ENCODE measurements at regions not wholly inside any gene's neighbourhood (a gene's known extent, or its start where the extent isn't known, plus 50 kb on each side); places are given as distances from the start of the nearest gene placed in this dataset.

- no peak for DNase-seq (ENCODE audit: low read depth)
- TF ChIP-seq CTCF (IDR thresholded peaks at IDR 0.05; ENCODE audit: insufficient read depth, low read length), result no peak
- H3K4me3 ChIP-seq (ENCODE audit: low read depth, low read length), result no peak overlapping the region
Measured at GRCh38 chr1:69451196-69451595, 116.5 kb upstream of the LRRC7 start.

GRCh38 chr1:69455718-69456117, 112.0 kb upstream of the LRRC7 start:
- no peak for TF ChIP-seq CTCF (IDR thresholded peaks at IDR 0.05; ENCODE audit: insufficient read depth, low read length)
- no peak for DNase-seq (ENCODE audit: low read depth)
- no peak overlapping the region for H3K4me3 ChIP-seq (ENCODE audit: low read depth, low read length)

GRCh38 chr1:69459244-69459643, 108.5 kb upstream of the LRRC7 start:
- TF ChIP-seq CTCF (IDR thresholded peaks at IDR 0.05; ENCODE audit: insufficient read depth, low read length), result no peak
- DNase-seq (ENCODE audit: low read depth), result no peak

GRCh38 chr1:69475021-69475420, 92.7 kb upstream of the LRRC7 start:
- TF ChIP-seq CTCF (IDR thresholded peaks at IDR 0.05; ENCODE audit: insufficient read depth, low read length), result no peak
- no peak overlapping the region for H3K4me3 ChIP-seq (ENCODE audit: low read depth, low read length)
- no peak for DNase-seq (ENCODE audit: low read depth)

More at GRCh38 chr1:69459244-69459643, 108.5 kb upstream of the LRRC7 start:
- H3K4me3 ChIP-seq (ENCODE audit: low read depth, low read length), result no peak overlapping the region

GRCh38 chr1:69479734-69480133, 88.0 kb upstream of the LRRC7 start:
- TF ChIP-seq CTCF (IDR thresholded peaks at IDR 0.05; ENCODE audit: insufficient read depth, low read length), result no peak
- DNase-seq (ENCODE audit: low read depth), result no peak
- H3K4me3 ChIP-seq (ENCODE audit: low read depth, low read length), result no peak overlapping the region

- no peak for TF ChIP-seq CTCF (IDR thresholded peaks at IDR 0.05; ENCODE audit: insufficient read depth, low read length)
- no peak overlapping the region for H3K4me3 ChIP-seq (ENCODE audit: low read depth, low read length)
- no peak for DNase-seq (ENCODE audit: low read depth)
Measured at GRCh38 chr1:69483246-69483645, 84.5 kb upstream of the LRRC7 start.

GRCh38 chr1:69485616-69486015, 82.1 kb upstream of the LRRC7 start:
- no peak for DNase-seq (ENCODE audit: low read depth)
- TF ChIP-seq CTCF (IDR thresholded peaks at IDR 0.05; ENCODE audit: insufficient read depth, low read length), result no peak
- no peak overlapping the region for H3K4me3 ChIP-seq (ENCODE audit: low read depth, low read length)
